Limb (tissue), 2 donors: ENCODE measurements at regions not wholly inside any gene's neighbourhood (a gene's known extent, or its start where the extent isn't known, plus 50 kb on each side); places are given as distances from the start of the nearest gene placed in this dataset.

ENCODE experiments used
- DNase-seq, 2 donors: peaks; one replicate each; pipeline ENCODE4 v3.0.0-alpha.2; 2016; ENCODE audit errors: extremely low spot score in 2 of 2

DNA sequence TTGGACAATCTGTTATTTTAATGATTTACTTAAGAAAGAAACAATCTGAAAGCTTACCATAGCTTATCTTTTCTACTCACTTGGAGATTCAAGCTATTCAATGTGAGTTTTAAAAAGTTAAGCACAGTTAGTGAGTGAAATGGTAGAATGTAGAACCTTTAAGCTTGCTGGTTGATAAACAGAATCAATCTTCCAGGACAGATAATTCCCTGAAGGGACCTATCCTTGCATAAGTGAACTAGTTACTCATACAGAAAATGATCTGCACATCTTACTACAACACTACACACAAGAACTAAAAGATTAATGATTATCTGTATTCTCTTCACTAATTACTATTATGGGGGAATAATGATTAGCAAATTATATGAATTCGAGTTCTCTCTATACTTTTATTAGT lies 165.6 kb downstream of the PALM2AKAP2 start:
- DNase-seq: no peak

DNA sequence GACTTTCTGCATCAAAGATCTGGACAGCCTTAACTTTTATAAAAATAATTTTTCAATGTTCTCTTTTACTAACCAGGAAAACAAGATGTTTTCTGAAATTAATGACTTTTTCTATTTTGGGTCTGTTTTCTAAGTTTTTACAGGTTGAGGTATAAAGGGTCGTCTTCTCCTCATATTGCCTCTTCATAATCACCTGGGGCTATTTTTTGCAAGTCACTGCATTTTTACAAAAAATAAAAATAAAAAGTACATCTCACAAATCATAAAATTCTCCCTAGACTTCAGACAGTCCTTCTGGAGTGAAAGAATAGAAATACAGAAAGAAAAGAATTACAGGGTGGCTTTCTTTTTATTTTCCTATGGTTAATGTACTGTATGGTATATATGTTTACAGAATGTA lies 168.5 kb downstream of the PALM2AKAP2 start:
- no peak for DNase-seq

DNA sequence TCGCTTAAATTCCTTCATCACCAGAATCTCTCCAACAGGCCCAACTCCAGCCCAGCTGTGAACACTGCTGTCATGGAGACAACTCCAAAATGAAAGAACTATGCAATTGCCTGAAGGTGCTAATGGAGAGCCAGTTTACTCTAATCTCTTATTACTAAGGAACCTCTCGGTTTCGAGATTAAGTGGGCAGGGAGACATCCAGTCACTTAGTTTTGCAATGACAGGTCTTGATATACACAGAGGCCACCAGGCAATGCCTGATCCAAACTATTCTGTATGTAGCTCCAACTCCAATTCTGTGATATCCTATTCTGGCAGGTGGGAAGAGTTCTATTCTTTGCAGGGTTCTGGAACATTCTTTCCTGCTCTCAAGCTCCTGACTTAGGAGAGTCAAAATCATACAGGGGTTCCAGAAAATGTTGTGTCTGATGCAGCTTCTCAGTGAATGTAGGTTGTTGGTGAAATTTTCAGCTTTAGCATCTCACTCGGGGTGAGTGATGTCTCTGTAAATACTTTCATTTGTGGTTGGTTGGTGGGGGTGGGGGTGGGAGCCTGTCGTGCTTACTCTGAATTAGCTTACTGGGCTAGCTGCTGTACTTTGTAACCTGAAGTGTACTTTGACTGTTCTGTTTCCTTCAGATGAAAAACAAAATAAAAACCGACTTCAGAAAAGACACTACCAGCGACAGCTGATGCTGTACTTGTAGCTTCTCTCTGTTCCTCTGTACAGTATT lies 170.9 kb downstream of the PALM2AKAP2 start:
- DNase-seq: no peak

DNA sequence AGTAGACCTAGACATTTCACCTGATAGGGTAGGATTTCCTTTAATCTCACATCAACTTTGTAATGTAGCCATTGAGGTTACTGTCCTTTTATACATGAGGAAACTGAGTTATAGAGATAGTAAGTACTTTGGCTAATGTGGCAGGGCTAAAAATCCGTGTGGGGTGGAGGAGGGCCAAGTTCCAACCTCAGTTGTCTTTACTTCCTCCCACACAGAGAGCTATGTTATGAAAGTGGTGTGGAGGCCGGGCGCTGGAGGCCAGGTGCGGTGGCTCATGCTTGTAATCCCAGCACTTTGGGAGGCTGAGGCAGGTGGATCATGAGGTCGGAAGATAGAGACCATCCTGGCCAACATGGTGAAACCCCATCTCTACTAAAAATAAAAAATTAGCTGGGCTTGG lies 173.3 kb downstream of the PALM2AKAP2 start:
- DNase-seq: no peak

DNA sequence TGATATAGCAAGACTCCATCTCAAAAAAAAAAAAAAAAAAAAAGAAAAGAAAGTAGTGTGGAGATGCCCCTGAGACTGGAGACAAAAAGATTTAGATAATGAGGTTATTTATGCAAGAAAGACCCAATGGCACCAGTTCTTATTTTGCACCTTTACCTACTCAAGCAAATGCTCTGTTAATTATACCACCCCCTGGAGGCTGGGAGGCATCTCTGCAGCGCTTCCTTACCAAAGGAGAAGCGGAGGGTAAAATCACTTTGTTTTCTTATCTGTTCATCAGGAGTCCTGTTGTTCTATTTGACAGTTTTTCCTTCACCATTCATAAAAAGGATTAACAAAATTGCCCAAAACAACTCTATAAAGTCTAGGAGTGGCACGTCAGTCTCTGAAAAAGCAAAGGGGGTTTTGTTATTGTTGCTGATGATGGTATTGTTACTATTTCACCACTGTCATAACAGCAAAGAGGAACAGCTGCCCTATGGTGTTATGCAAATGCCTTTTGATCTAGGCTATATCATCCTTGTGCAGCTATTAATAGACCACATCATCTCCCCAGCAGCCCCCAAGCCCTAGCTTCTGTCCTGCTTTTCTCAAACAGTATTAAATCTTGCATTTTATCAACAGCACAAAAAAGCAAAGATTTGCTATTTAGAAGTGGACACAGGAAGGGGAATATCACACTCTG lies 174.0 kb downstream of the PALM2AKAP2 start:
- DNase-seq: no peak

DNA sequence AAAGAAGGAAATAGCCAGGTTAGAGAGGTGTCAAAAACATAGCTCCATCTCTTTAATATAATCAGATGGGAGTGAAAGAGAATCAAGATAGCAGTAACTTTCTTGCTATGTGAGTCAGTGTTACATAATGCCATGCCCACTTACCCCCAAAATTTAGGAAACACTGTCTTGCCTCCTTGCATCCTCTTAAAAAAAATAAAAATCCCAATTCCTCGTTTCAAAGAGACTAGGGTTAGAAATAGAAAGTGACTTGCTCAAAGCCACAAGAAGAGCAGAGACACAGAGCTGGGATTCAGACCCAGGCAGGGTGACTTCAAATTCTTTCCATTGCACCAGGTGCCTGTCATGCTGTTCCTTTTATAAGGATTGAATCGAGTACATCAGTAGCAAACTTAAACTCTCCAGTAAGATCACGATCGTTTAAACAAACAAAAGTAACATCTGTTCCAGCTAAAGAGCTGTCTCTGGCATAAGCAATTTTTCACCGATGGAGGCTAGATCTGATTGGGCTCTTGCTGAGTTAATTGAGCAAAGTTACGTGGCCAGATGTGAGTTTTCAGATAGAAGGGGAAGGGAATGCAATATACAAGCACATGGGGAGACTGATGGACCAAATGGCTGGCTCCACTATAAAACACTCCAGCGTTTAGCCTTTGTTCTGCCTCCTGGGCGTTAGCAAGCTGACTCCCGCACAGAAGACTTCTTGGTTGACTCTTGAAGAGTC lies 176.9 kb downstream of the PALM2AKAP2 start:
- peak in 1 of 2 donors; percentile 47 for DNase-seq

DNA sequence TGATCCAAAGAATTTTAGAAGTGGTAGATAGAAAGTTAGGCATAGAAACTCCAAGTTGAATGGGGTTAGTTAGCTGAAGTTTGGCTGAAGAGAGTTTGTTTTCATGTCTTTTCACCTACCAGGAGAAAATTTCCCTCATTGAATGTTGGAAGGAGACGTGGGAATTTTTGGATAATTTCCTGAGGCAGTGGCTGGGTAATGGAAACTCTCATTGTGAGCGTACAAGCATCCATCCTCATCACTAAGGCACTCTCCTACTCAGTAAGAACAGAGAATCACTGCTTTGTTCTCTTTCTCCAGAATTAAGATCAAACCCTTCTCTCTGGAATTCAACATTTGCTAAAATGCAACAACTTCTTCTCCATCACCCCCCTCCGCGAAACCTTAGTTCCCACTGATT lies 179.7 kb downstream of the PALM2AKAP2 start:
- no peak for DNase-seq

DNA sequence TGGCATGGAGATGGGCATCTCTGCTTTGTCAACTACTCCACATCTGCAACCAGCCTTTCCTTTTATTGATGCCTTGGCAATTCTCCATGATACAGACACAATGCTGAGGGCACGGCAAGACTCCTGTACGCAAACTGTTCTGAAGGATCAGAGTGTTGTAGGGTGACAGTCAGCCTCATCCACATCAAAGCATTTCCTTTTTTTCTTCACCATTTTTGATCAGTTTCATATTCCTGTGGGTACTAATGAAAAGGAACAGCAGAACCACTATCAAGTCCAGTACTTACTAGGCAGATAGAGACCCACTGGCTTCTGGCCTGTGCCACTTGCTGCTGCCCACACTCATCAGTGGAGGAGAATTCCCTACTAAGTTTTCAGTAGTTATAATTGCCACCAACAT lies 181.6 kb downstream of the PALM2AKAP2 start:
- no peak for DNase-seq

DNA sequence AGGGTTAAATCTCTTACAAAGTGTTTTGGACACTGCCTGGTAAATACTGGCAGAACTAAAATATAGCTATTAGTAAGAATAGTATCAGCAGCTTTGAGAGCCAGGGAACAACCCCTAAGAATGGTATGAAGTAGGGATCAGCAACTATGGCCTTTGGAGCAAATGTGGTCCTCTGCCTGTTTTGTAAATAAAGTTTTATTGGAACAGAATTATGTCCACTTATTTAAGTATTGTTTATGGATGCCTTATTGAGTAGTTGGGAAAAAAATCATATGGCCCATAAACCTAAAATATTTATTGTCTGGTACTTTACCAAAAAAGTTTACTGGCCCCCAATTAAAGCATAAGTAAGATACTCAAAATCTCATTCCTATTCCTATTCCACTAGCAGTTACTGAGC lies 182.2 kb downstream of the PALM2AKAP2 start:
- no peak for DNase-seq

DNA sequence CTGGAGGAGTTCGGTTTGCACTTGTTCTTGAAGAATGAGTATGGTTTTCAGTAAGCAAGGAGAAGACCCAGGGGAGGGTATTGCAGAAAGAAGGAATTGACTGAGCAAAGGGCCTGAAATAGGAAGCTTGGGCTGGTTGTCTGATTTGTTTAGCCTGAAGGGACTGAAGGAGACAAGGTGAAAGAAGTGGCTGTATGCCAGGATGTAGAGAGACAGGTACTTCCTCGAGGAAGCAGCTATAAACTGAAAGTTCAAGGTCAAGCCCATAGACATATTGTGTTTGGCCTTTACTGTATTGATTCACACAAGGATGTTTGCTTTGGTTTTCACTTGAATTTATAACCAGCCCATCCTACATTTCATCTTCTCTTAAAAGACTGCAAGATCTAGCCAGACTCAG lies 183.1 kb downstream of the PALM2AKAP2 start:
- DNase-seq: no peak

DNA sequence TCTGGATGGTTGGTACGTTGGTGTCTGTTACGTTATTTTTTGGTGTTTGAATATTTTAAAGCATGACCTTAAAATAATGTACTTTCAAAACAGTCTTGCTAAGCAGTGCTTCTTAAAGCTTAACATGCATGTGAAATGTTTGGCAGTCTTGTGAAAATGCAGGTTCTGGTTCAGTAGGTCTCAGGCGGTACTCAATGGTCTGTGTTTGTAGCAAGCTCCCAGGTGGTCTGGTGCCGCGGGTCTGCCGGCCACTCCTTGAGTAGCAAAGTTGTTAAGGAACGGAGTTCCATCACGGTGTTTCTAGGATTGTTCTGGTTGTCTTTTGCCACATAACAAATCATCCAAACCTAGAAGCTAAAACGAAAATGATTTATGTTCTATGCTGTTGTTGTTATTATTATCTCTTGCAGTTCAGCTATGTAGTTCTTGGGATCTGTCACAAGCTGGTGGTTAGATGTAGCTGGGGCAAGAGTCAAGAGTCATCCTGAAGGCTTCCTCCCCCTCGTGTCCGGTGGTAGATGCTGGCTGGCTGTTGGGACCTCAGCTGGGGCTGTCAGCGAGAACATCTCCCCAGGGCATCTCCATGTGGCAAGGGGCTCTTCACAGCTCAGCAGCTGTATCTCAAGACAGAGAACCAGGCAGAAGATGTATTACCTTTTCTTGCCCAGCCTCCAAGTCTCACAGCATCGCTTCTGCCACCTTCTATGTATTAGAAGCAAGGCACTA lies 186.8 kb downstream of the PALM2AKAP2 start:
- DNase-seq: no peak

DNA sequence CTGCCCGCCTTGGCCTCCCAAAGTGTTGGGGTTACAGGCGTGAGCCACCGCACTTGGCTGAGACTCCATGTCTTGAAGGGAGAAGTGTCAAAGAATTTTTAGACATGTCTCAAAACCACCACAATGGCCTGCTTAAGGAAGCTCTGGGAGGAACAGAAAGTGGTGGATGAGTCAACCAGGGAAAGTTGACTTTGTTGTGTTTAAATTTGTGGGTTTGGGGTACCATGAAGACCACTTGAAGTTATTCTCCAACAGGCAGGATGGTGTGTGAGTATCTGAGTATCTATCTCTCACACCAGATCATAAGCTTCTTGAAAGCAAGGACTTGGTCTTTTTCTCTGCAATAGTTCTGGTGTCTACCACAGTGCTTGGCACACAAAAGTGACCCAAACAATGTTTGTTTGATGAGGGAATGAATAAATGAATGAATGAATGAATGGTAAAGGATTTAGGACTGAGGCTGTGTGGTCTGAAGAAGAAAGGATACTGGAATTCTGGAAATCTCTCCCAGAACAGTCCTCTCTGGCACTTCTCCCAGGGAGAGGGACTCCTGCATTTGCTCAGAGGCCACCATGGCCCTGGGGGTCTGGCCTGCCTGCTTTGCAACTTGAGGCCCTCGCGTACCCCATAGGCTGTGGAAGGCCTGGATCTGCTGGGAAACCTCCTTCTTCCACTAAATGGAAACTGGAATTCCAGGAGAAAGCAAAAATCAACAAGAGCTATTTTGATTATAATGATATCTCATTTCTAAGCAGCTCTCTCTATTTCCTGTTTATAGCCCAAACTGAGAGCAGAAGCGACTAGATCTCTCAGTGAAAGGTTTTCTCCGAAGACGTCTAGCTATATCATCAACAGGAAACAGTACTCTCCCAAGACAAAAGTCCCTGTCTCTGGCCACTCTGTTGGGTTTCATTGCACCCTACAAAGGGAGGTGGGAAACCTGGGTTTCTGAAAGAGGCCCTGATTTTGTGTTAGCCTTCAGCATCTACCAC lies 187.9 kb downstream of the PALM2AKAP2 start:
- no peak for DNase-seq

DNA sequence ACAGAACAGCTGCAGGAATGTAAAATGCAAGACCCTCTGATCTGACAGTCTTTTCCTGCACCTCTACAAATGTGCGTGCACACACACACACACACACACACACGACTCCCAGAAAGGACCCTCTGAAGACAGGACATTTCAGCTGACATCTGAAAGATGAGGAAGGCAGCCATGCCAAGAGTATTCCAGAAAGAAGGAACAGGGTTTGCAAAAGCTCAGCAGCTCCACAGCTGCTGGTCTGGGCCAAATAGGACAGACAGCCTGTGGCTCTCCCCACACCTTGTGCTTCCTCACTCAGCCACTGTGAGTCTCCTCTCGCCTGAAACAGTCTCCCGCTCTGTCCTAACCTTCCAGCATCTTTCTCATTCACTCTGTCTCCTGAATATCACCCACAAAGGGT lies 189.0 kb downstream of the PALM2AKAP2 start:
- DNase-seq: peak; percentile 46 to 51

DNA sequence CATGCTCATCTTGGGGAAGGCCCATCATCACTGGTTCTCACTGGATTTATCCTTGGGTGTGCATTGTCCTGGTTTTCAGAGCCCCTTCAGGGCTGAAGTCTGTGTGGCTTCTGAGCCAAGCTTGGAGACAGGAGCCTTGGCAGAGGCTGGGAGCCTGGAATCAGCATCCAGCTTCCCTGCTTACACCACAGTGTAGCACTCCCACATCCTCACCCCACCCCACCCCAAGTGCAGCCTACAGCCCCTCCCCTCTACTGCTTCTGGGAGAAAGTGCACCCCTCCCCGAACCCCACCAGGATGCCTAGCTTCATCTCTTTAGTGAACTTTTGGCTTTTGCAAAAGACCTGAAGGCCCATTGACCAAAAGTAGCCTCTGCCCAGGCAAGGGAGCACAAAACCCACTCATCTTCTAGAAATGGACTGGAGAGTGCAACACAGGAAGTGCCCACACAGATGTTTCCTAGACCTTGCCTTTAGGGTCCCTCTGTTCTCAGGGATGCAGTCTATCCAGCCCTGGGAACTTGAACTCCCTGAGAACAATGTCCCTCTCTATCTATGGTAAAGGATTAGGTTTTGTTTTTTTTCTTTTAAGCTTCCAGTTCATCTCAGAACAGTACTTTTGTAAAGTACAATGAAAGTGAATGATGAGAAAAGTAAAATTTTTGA lies 189.7 kb downstream of the PALM2AKAP2 start:
- DNase-seq: no peak

DNA sequence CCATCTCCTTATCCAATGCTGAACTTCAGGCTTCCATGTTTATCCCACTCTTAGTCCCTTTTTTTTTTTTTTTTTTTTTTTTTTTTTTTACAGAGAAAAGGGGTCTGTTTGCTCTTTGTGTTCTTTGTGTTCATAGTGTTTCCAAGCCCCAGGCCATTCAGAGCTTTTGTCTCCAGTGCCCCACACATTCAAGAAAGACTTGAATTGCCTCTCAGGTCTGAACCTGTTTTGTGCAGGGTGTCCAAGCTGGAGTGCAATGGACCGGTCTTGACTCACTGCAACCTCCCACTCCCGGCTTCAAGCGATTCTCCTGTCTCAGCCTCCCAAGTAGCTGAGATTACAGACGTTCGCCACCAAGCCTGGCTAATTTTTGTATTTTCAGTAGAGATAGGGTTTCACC lies 191.2 kb downstream of the PALM2AKAP2 start:
- no peak for DNase-seq

DNA sequence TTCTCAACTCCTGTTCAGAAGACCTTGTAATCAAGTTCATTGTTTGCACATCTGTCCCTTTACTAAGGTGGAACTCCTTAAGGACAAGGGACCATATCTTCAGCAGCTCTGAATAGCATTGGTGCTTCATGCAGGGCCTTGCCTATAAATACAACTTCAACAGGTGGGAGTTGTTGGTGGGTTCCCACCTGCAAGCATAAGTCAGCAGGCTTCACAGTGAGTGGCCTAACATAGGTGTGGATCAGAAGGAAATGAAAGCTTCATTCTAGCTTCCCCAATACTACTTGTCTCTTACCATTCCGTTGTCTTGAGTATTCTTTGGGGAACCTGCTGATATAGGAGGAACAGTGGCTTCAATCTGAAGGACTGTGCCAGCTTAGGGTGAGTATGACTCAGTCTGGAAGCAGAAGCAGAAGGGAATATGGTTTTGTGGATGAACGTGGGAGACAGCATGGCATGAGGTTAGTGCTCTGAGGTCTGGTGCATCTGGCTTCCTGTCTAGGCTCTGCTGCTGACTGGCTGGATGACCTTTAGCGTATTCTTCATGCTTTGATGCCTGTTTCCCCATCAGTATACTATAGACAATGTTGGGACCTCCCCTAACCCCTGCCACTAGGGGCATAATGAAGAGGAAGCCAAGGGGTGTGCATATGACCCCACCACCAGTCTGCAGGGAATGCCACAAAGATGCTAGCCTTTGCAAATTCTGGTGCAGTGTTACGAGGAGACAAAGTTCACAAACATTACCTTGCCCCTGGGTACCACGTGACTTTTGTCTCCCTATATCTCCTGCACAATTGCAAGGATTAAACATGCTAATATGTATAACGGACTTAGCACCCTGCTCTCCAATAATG lies 192.3 kb downstream of the PALM2AKAP2 start:
- no peak for DNase-seq

DNA sequence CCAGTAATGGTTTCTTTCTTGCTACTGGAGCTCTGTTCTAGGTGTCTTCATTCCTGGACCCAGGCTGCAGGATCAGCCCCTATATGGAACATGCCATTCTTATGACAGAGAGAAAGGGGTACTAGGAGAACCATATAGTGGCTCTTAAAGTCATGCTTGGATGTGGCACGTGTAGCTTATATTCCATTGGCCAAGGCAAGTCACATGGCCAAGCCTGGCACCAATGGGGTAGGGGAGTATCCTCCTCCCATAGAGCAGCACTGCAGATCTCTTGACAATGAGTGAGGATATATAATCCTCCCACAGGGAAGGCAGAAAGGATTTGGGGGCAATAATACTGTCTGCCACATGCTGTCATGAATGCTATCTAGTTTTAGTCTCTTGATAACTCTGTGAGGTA lies 193.3 kb downstream of the PALM2AKAP2 start:
- no peak for DNase-seq

DNA sequence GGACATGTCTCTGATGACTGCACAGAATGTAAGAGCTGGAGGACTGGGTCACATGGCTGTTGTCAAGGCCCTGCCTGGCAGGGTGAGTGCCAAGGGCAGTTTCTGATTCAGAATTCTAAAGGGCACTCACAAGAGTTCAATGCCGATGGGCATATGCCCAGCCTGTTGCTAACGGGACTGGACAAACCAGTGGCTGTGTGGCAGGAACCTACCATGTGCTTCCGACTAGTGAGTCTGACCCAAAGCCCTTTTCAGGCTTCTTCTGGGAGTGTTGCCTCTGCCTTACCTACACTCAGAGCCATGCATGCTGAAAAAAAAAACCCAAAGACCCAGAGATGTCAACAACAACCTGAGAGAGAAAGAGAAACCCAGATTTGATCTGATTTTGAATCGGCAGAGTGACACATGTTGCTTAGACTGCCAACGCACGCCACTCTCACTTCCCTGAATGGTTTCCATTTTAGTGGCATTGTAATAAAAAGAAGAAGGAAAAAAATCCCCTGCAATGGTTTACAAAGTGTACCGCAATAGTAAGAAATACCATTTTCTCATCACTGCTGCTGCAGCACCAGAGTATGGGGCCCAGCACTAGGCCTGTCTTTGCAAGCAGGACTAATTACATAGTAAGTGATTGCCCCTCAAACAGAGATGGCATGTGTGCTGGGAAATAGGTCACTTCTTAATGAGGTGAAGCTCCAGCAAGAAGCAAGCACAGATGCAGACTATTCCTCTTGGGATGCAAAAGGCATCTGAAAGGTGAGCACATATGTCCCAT lies 194.3 kb downstream of the PALM2AKAP2 start:
- DNase-seq: no peak

DNA sequence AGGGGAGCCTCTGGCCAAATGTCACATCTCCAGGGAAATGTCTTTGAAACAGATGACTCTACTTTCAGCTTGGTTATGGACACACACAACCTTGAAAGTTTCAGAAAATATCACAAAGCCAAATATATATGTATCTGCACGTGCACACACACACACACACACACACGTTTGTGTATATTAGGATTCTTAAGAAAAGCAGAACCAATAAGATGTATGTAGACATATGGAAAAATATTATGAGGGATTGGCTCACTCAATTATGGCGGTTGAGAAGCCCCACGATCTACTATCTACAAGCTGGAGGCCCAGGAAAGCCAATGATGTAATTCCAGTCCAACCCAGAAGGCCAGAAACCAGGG lies 194.9 kb downstream of the PALM2AKAP2 start:
- DNase-seq: no peak
